Islet precursor cell (in vitro differentiated cells): ENCODE measurements at regions not wholly inside any gene's neighbourhood (a gene's known extent, or its start where the extent isn't known, plus 50 kb on each side); places are given as distances from the start of the nearest gene placed in this dataset.
"Not testable (repeated sequence)": the region's sequence is repeated elsewhere in the genome, so short reads cannot be mapped to it uniquely, and the experiment has no call there.

Source experiments
- DNase-seq: peaks from one replicate; pipeline ENCODE4 v3.0.0-alpha.2; 2018

GRCh38 chr6:67475700-67476099, 1159.4 kb upstream of the ADGRB3 start:
- no peak for DNase-seq

GRCh38 chr6:67467341-67467740, 1167.7 kb upstream of the ADGRB3 start:
- no peak for DNase-seq

- not testable (repeated sequence) for DNase-seq
Measured at GRCh38 chr6:67462725-67463124, 1172.4 kb upstream of the ADGRB3 start.

GRCh38 chr6:67459556-67459955, 1175.5 kb upstream of the ADGRB3 start:
- DNase-seq = no peak

GRCh38 chr6:67458265-67458664, 1176.8 kb upstream of the ADGRB3 start:
- DNase-seq = no peak

GRCh38 chr6:67451874-67452273, 1183.2 kb upstream of the ADGRB3 start:
- DNase-seq = no peak

- no peak for DNase-seq
Measured at GRCh38 chr6:67450641-67451040, 1184.4 kb upstream of the ADGRB3 start.

- no peak for DNase-seq
Measured at GRCh38 chr6:67449602-67450001, 1185.5 kb upstream of the ADGRB3 start.

- DNase-seq = no peak
Measured at GRCh38 chr6:67433124-67433523, 1202.0 kb upstream of the ADGRB3 start.

GRCh38 chr6:67431076-67431475, 1204.0 kb upstream of the ADGRB3 start:
- DNase-seq = no peak

- DNase-seq = not testable (repeated sequence)
Measured at GRCh38 chr6:67426686-67427085, 1208.4 kb upstream of the ADGRB3 start.

GRCh38 chr6:67412035-67412434, 1223.0 kb upstream of the ADGRB3 start:
- no peak for DNase-seq

GRCh38 chr6:67411036-67411435, 1224.0 kb upstream of the ADGRB3 start:
- no peak for DNase-seq

- no peak for DNase-seq
Measured at GRCh38 chr6:67394254-67394653, 1240.8 kb upstream of the ADGRB3 start.

GRCh38 chr6:67393356-67393755, 1241.7 kb upstream of the ADGRB3 start:
- DNase-seq = no peak

- no peak for DNase-seq
Measured at GRCh38 chr6:67391955-67392354, 1243.1 kb upstream of the ADGRB3 start.

- DNase-seq = no peak
Measured at GRCh38 chr6:67369679-67370078, 1265.4 kb upstream of the ADGRB3 start.

- no peak for DNase-seq
Measured at GRCh38 chr6:67362976-67363375, 1272.1 kb upstream of the ADGRB3 start.

- DNase-seq = no peak
Measured at GRCh38 chr6:67361264-67361663, 1273.8 kb upstream of the ADGRB3 start.

- DNase-seq = no peak
Measured at GRCh38 chr6:67358241-67358640, 1276.8 kb upstream of the ADGRB3 start.

GRCh38 chr6:67353861-67354260, 1281.2 kb upstream of the ADGRB3 start:
- DNase-seq = no peak

GRCh38 chr6:67352717-67353116, 1282.4 kb upstream of the ADGRB3 start:
- no peak for DNase-seq

GRCh38 chr6:67350729-67351128, 1284.4 kb upstream of the ADGRB3 start:
- DNase-seq = no peak

GRCh38 chr6:67345946-67346345, 1289.1 kb upstream of the ADGRB3 start:
- no peak for DNase-seq

- DNase-seq = no peak
Measured at GRCh38 chr6:67336014-67336413, 1299.1 kb upstream of the ADGRB3 start.

- no peak for DNase-seq
Measured at GRCh38 chr6:67331304-67331703, 1303.8 kb upstream of the ADGRB3 start.
